Testis (tissue), 2 donors: ENCODE measurements at regions not wholly inside any gene's neighbourhood (a gene's known extent, or its start where the extent isn't known, plus 50 kb on each side); places are given as distances from the start of the nearest gene placed in this dataset.
A peak's percentile ranks its signal among the peaks of the same experiment; 100 is the strongest.

Experiments
- DNase-seq: peaks from one replicate; pipeline ENCODE4 v3.0.0-alpha.2; 2019
- H3K27ac ChIP-seq, 2 donors: fragments of 200-600 bp; sonication (generic); one replicate each; pipeline ENCODE4 v1.5.1; 2019
- H3K27me3 ChIP-seq: fragments of 200-600 bp; sonication (generic); one replicate; pipeline ENCODE4 v1.5.1; 2019
- H3K36me3 ChIP-seq: fragments of 200-600 bp; sonication (generic); one replicate; pipeline ENCODE4 v1.5.1; 2017; ENCODE audit warnings: low read depth; ENCODE audit errors: missing control alignments
- H3K4me1 ChIP-seq: fragments of 200-600 bp; sonication (generic); one replicate; pipeline ENCODE4 v1.5.1; 2019
- H3K4me3 ChIP-seq, 2 donors: fragments of 200-600 bp; sonication (generic); one replicate each; pipeline ENCODE4 v1.5.1; 2017 to 2019
- H3K9me3 ChIP-seq: fragments of 200-600 bp; sonication (generic); one replicate; pipeline ENCODE4 v1.5.1; 2017
- POLR2A ChIP-seq: fragments of 450-650 bp; IDR thresholded peaks from one replicate; pipeline ENCODE4 v1.6.1; 2017; ENCODE audit warnings: antibody characterized with exemption, mild to moderate bottlenecking, moderate library complexity
- WGBS, 2 donors: methylation state at CpG; one replicate each; pipeline ENCODE4 v1.1.5; 2018; 5-methylcytosine and 5-hydroxymethylcytosine counted together
- intact Hi-C: fragments of 100-400 bp; cut with DNase I; formaldehyde crosslinking; loops from one replicate; pipeline ENCODE4 v1.15.1; 2023; ENCODE audit warnings: low total_unique reads
- TF ChIP-seq, protein P1 (sequence below), 3 experiments: fragments of 450-650 bp in 2 of 3; fragments of 200-600 bp in 1 of 3; sonication (generic) in 1 of 3; IDR thresholded peaks; one replicate each; pipeline ENCODE4 v1.5.1; 2016 to 2019; ENCODE audit warnings: antibody characterized with exemption in 3 of 3, mild to moderate bottlenecking in 2 of 3, moderate library complexity in 1 of 3

DNA sequence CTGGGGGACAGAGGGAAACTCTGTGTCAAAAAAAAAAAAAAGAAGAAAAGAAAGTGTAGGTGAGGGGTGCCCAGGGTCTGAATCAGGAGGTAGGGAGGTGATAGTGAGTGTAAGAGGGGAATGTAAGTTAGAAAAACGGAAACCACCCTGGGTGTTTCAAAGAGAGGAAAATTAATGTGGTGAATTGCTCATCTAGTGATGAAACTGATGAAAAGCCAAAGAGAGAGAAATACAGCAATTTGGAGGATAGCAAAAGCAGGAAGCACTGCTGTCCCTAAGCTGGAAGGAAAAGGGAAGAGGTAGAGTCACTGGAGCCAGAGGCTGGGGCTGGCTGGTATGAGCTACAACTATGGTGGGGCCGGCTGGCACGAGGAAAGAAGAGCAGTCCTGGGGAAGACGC lies 85.0 kb upstream of the CEP85L start:
- intact Hi-C loops: no loop called here
- no peak overlapping the region for H3K4me3 ChIP-seq

DNA sequence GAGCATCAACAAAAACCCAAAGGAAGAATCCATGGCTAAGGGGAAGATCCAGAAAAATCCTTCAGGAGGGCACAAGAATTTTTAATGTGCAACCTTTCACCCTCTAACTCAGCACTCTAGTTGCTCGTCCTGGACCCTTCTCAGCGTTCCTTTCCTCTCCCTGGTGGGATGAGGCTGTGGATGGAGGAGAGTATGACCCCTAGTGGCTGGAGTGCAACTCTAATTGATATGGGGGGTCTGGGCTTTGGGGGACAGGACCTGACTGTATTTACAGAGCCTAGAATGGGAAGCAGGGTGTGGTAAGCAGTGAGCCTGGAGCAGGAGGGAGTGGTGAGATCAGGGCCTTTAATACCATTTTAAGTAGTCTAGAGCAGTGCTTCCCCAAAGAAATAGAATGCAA lies 83.9 kb upstream of the CEP85L start:
- no peak for TF ChIP-seq POLR2A
- TF ChIP-seq, protein P1, sequence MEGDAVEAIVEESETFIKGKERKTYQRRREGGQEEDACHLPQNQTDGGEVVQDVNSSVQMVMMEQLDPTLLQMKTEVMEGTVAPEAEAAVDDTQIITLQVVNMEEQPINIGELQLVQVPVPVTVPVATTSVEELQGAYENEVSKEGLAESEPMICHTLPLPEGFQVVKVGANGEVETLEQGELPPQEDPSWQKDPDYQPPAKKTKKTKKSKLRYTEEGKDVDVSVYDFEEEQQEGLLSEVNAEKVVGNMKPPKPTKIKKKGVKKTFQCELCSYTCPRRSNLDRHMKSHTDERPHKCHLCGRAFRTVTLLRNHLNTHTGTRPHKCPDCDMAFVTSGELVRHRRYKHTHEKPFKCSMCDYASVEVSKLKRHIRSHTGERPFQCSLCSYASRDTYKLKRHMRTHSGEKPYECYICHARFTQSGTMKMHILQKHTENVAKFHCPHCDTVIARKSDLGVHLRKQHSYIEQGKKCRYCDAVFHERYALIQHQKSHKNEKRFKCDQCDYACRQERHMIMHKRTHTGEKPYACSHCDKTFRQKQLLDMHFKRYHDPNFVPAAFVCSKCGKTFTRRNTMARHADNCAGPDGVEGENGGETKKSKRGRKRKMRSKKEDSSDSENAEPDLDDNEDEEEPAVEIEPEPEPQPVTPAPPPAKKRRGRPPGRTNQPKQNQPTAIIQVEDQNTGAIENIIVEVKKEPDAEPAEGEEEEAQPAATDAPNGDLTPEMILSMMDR (IDR thresholded peaks at IDR 0.05): peak in 1 of 3 experiments; percentile 33
- WGBS, 2 donors: 38 to 44% methylated on average over 2 of the region's 2 CpGs
- Histone ChIP-seq H3K4me1 (no peaks in the 10 kb centered on the region), H3K27me3 (no peaks in the 10 kb centered on the region), H3K27ac (no peak overlapping the region), H3K9me3 (no peaks in the 10 kb centered on the region), H3K4me3 (no peak overlapping the region), H3K36me3 (no peaks in the 10 kb centered on the region)
- intact Hi-C loops: no loop called here
- no peak for DNase-seq

More for the DNA sequence above, 85.0 kb upstream of the CEP85L start:
- Histone ChIP-seq H3K27me3 (no peaks in the 10 kb centered on the region), H3K36me3 (no peaks in the 10 kb centered on the region), H3K27ac (no peak overlapping the region), H3K4me1 (no peaks in the 10 kb centered on the region), H3K9me3 (no peaks in the 10 kb centered on the region)
- WGBS, 2 donors: 77 to 78% methylated on average over 4 of the region's 4 CpGs
- DNase-seq: no peak
- TF ChIP-seq, protein P1 (IDR thresholded peaks at IDR 0.05): no peak
- no peak for TF ChIP-seq POLR2A

DNA sequence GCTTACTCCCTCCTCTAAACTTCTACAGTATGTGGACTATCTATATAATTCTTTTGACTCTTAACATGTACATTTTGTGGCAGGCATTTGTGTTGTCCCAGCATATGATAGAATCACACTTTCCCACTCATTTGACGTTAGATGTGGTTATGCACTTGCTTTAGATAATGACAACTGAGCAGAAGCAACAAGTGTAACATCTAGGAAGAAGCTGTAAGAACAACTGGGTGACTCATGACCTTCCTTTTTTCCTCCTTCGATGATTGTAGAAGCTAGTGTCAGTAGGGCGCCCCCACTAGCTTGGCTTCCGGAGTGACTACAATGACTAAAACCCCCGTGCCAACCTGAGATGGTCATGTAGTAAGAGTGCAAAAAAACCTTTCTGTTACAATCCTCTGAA lies 74.6 kb upstream of the CEP85L start:
- H3K27ac ChIP-seq: no peak overlapping the region
- no peaks in the 10 kb centered on the region for H3K27me3 ChIP-seq
- H3K36me3 ChIP-seq: no peaks in the 10 kb centered on the region
- intact Hi-C loops: no loop called here
- H3K4me3 ChIP-seq: no peak overlapping the region
- no peak for DNase-seq
- peaks cover 7% of the 10 kb centered on the region for H3K4me1 ChIP-seq
- 82 to 83% methylated on average over 5 of the region's 5 CpGs for WGBS, 2 donors
- H3K9me3 ChIP-seq: no peaks in the 10 kb centered on the region
- TF ChIP-seq POLR2A: no peak
- TF ChIP-seq, protein P1 (IDR thresholded peaks at IDR 0.05): no peak

DNA sequence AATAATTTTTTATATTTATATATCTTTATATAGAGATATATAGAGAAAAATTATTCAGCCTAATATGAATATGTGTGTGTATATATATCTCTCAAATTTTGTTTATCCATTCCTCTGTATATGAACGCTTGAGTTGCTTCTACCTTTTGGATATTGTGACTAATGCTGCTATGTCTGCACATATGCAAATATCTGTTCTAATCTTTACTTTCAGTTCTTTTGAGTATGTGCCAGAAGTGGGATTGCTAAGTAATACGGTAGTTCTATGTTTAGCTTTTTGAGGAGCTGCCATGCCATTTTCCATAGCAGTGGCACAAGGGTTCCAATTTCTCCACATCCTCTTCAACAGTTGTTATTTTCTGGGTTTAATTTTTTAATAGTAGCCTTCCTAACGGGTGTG lies 72.8 kb upstream of the CEP85L start:
- no peak overlapping the region for H3K27ac ChIP-seq
- 70 to 77% methylated on average over 3 of the region's 3 CpGs for WGBS, 2 donors
- H3K4me1 ChIP-seq: peaks cover 7% of the 10 kb centered on the region
- no peak for DNase-seq
- no peak overlapping the region for H3K4me3 ChIP-seq
- intact Hi-C loops: no loop called here
- TF ChIP-seq, protein P1 (IDR thresholded peaks at IDR 0.05): no peak
- no peak for TF ChIP-seq POLR2A
- no peaks in the 10 kb centered on the region for H3K9me3 ChIP-seq
- H3K36me3 ChIP-seq: no peaks in the 10 kb centered on the region
- H3K27me3 ChIP-seq: no peaks in the 10 kb centered on the region
